ENCODE measurements at regions not wholly inside any gene's neighbourhood (a gene's known extent, or its start where the extent isn't known, plus 50 kb on each side); places are given as distances from the start of the nearest gene placed in this dataset.

DNA sequence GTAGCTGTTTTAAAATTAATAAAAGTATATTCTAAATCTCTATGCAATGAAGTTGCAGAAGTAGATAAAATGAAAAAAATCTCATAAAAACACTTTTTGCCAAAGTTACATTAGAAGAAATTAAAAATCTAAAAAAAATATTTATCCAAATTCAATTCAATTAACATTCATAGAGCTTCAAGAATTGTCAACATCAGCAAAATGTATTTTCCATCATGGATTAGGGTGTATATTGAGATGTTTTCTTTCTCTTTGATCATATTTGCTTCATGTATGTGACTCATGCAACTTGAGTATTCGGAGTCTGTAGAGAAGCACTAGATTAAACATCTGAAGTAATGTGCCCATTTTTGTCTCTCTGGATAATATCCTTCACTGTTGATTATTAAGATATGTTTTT is 415.3 kb upstream of the FAM174A start (continued):
- TF ChIP-seq PBX3 (IDR thresholded peaks at IDR 0.05) = no peak
- no peak for TF ChIP-seq NRF1 (IDR thresholded peaks at IDR 0.05; ENCODE audit: low read depth, low read length)
- no peak for TF ChIP-seq RCOR1 (IDR thresholded peaks at IDR 0.05; ENCODE audit: low read length)
- no peak for TF ChIP-seq YY1 (IDR thresholded peaks at IDR 0.05; ENCODE audit: low read depth)
- TF ChIP-seq, protein P1, sequence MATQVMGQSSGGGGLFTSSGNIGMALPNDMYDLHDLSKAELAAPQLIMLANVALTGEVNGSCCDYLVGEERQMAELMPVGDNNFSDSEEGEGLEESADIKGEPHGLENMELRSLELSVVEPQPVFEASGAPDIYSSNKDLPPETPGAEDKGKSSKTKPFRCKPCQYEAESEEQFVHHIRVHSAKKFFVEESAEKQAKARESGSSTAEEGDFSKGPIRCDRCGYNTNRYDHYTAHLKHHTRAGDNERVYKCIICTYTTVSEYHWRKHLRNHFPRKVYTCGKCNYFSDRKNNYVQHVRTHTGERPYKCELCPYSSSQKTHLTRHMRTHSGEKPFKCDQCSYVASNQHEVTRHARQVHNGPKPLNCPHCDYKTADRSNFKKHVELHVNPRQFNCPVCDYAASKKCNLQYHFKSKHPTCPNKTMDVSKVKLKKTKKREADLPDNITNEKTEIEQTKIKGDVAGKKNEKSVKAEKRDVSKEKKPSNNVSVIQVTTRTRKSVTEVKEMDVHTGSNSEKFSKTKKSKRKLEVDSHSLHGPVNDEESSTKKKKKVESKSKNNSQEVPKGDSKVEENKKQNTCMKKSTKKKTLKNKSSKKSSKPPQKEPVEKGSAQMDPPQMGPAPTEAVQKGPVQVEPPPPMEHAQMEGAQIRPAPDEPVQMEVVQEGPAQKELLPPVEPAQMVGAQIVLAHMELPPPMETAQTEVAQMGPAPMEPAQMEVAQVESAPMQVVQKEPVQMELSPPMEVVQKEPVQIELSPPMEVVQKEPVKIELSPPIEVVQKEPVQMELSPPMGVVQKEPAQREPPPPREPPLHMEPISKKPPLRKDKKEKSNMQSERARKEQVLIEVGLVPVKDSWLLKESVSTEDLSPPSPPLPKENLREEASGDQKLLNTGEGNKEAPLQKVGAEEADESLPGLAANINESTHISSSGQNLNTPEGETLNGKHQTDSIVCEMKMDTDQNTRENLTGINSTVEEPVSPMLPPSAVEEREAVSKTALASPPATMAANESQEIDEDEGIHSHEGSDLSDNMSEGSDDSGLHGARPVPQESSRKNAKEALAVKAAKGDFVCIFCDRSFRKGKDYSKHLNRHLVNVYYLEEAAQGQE (IDR thresholded peaks at IDR 0.05; ENCODE audit: low read depth, low read length) = no peak

GRCh38 chr5:100110497-100110896 is 424.7 kb upstream of the FAM174A start:
- no peaks in the 10 kb centered on the region for H4K20me1 ChIP-seq (ENCODE audit: insufficient read depth)
- H2AFZ ChIP-seq (ENCODE audit: low read depth) = no peak overlapping the region
- TF ChIP-seq TCF12 (IDR thresholded peaks at IDR 0.05) (no peak), SIN3A (IDR thresholded peaks at IDR 0.05; ENCODE audit: borderline replicate concordance, low read depth, low read length) (no peak), EZH2phosphoT487 (IDR thresholded peaks at IDR 0.05; ENCODE audit: borderline replicate concordance, low read depth) (no peak), TEAD4 (IDR thresholded peaks at IDR 0.05; ENCODE audit: borderline replicate concordance, insufficient read depth) (no peak), FOXJ3 (CRISPR knock-in tag; IDR thresholded peaks at IDR 0.05) (no peak), TAF1 (IDR thresholded peaks at IDR 0.05; ENCODE audit: borderline replicate concordance, low read depth, low read length) (no peak), NFIC (IDR thresholded peaks at IDR 0.05; ENCODE audit: borderline replicate concordance) (no peak), SMC3 (IDR thresholded peaks at IDR 0.05; ENCODE audit: low read depth, low read length) (no peak), MEF2A (IDR thresholded peaks at IDR 0.05; ENCODE audit: borderline replicate concordance, low read depth) (no peak), RAD21 (IDR thresholded peaks at IDR 0.05; ENCODE audit: low read length) (no peak)
- no peaks in the 10 kb centered on the region for H3K79me2 ChIP-seq (ENCODE audit: insufficient read depth)
- no peaks in the 10 kb centered on the region for H3K36me3 ChIP-seq (replicated peaks in 1 of 2; ENCODE audit: control insufficient read depth in 1 of 2, insufficient read depth in 2 of 2, low read length in 1 of 2)
- H3K27me3 ChIP-seq (ENCODE audit: insufficient read depth) = no peaks in the 10 kb centered on the region
- no peaks in the 10 kb centered on the region for H3K9me2 ChIP-seq
- no peaks in the 10 kb centered on the region for H3K9me3 ChIP-seq
- 5% methylated on average over 2 of the region's 2 CpGs for WGBS (ENCODE audit: low lambda C conversion rate)
- H3K27ac ChIP-seq (ENCODE audit: low read depth in 2 of 2, low read length in 1 of 2) = no peak overlapping the region
- no peak overlapping the region for H3K4me3 ChIP-seq (ENCODE audit: low read depth in 2 of 2, low read length in 1 of 2)
- H3K4me1 ChIP-seq (ENCODE audit: control insufficient read depth in 1 of 2, insufficient read depth in 2 of 2, low read depth in 1 of 2, low read length in 1 of 2) = no peaks in the 10 kb centered on the region
- no peak for DNase-seq
- no peaks in the 10 kb centered on the region for H3F3A ChIP-seq (replicated peaks; ENCODE audit: insufficient read depth)
- ChIA-PET POLR2A (no interaction called here), CTCF (no interaction called here)
- H3K9ac ChIP-seq = no peak overlapping the region
- H3K4me2 ChIP-seq = no peak overlapping the region

All from SK-N-SH (cell line).